MM.1S (cell line): ENCODE measurements at regions not wholly inside any gene's neighbourhood (a gene's known extent, or its start where the extent isn't known, plus 50 kb on each side); places are given as distances from the start of the nearest gene placed in this dataset.

Experiments
- CTCF ChIP-seq: fragments of 300-600 bp; sonication (generic); IDR thresholded peaks from 2 replicates; pipeline ENCODE4 v1.5.1; 2016; ENCODE audit warnings: antibody characterized with exemption, low read length, mixed read lengths
- EZH2 ChIP-seq: fragments of 300-600 bp; sonication (generic); optimal IDR thresholded peaks from 2 replicates; pipeline ENCODE3; 2017; ENCODE audit warnings: low read depth, mild to moderate bottlenecking, antibody characterized with exemption, low read length, mixed read lengths
- EZH2phosphoT487 ChIP-seq: fragments of 300-600 bp; sonication (generic); IDR thresholded peaks from 2 replicates; pipeline ENCODE4 v1.6.1; 2018; ENCODE audit warnings: antibody characterized with exemption, low read length

- no peak for TF ChIP-seq CTCF
- no peak for TF ChIP-seq EZH2phosphoT487
- no peak for TF ChIP-seq EZH2
Measured at GRCh38 chr4:75122424-75123014, 189.6 kb downstream of the PARM1 start.
